Right atrium auricular region (tissue), 2 donors: ENCODE measurements at regions not wholly inside any gene's neighbourhood (a gene's known extent, or its start where the extent isn't known, plus 50 kb on each side); places are given as distances from the start of the nearest gene placed in this dataset.

ENCODE experiments used
- DNase-seq: peaks from one replicate; pipeline ENCODE4 v3.0.0-alpha.2; 2019; ENCODE audit warnings: low spot score
- H3K27ac ChIP-seq, 2 donors: fragments of 200-600 bp; sonication (generic); 1 replicate in 1 of 2; 2 replicates in 1 of 2; pipeline ENCODE4 v1.5.1; 2016 to 2019
- H3K27me3 ChIP-seq, 2 donors: fragments of 200-600 bp; sonication (generic); one replicate each; pipeline versions ENCODE4 v1.5.1 to v1.6.0; 2017 to 2019
- H3K36me3 ChIP-seq: fragments of 200-600 bp; sonication (generic); one replicate; pipeline ENCODE4 v1.5.1; 2016
- H3K4me1 ChIP-seq, 2 donors: fragments of 200-600 bp; sonication (generic); one replicate each; pipeline versions ENCODE4 v1.5.1 to v1.6.0; 2017 to 2019
- H3K4me3 ChIP-seq, 2 donors: fragments of 200-600 bp; sonication (generic); 1 replicate in 1 of 2; 2 replicates in 1 of 2; pipeline ENCODE4 v1.5.1; 2017 to 2019; ENCODE audit warnings: mild to moderate bottlenecking in 1 of 2, moderate library complexity in 1 of 2
- H3K9me3 ChIP-seq, 2 donors: fragments of 200-600 bp; sonication (generic); one replicate each; pipeline ENCODE4 v1.5.1; 2019
- CTCF ChIP-seq, 2 donors: fragments of 200-600 bp; sonication (generic); IDR thresholded peaks; one replicate each; pipeline ENCODE4 v1.5.1; 2019; ENCODE audit warnings: antibody characterized with exemption in 2 of 2

DNA sequence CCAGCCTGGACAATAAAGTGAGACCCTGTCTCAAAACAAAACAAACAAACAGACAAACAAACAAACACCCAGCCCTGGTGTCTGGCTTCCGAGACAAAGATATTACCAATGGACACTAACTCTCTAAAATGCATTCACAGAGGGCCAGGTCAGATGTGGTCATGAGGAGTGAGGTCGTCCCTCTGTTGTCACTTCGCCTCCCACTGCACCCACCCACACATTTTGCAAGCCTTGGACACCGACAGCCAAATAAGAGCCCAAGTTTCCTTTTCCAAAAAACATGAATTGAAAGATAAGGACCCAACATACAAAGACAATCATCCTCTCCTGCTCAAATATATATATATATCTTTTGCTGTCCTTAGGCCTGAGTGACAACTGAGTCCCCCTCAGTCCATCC is 319.9 kb downstream of the TSN start:
- Histone ChIP-seq H3K27me3 (no peaks in the 10 kb centered on the region), H3K4me3 (no peak overlapping the region), H3K4me1 (no peaks in the 10 kb centered on the region), H3K36me3 (no peaks in the 10 kb centered on the region), H3K9me3 (no peaks in the 10 kb centered on the region), H3K27ac (no peak overlapping the region)
- DNase-seq, result no peak
- no peak for TF ChIP-seq CTCF (IDR thresholded peaks at IDR 0.05)

DNA sequence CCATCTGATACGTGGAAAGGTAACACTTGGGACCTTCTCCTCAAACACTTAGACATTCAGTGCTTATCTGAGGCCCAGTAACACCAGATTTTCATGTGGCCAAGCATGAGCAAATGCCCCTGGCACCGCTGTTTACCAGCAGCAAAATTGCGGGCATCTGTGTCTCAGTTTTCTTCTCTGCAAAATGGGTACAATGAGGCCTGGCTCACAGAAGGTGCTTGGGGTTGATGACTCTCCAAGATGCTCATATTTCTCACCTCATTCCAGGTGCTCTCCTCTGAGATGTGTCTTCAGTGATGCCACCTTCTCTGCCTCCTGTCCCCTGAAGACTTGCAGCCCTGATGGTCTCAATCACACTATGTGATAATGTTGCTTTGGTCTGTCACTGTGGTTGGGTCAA is 321.7 kb downstream of the TSN start:
- no peaks in the 10 kb centered on the region for H3K4me1 ChIP-seq
- no peaks in the 10 kb centered on the region for H3K27me3 ChIP-seq
- no peak overlapping the region for H3K4me3 ChIP-seq
- H3K9me3 ChIP-seq, result no peaks in the 10 kb centered on the region
- H3K36me3 ChIP-seq, result no peaks in the 10 kb centered on the region
- H3K27ac ChIP-seq, result no peak overlapping the region
- DNase-seq, result no peak
- TF ChIP-seq CTCF (IDR thresholded peaks at IDR 0.05), result no peak

- no peak for TF ChIP-seq CTCF (IDR thresholded peaks at IDR 0.05)
- no peak for DNase-seq
- H3K27me3 ChIP-seq, result no peaks in the 10 kb centered on the region
- no peak overlapping the region for H3K4me3 ChIP-seq
- H3K36me3 ChIP-seq, result no peaks in the 10 kb centered on the region
- H3K9me3 ChIP-seq, result no peaks in the 10 kb centered on the region
- no peaks in the 10 kb centered on the region for H3K4me1 ChIP-seq
- H3K27ac ChIP-seq, result no peak overlapping the region
Measured at GRCh38 chr2:122077771-122078170, 322.3 kb downstream of the TSN start.

DNA sequence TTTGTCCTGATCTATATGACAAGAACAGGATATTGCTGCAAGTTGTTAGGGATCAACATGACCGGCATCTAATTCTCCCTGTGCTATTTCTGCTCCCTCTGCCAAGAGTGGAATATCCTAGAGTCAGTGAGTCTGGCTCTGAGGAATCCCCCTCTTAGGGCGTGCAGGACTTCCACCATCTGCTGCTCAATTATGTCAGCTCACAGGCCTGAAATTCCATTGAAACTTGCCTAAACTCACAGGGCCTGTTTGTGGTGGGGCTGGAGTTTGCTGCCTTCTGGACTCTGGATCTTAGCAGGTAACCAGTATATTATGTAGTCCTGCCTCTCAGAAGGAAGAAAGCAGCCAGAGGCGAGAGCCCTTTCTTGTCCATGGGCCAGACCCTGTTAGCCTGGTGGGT is 323.0 kb downstream of the TSN start:
- Histone ChIP-seq H3K27me3 (no peaks in the 10 kb centered on the region), H3K36me3 (no peaks in the 10 kb centered on the region), H3K4me3 (no peak overlapping the region), H3K27ac (no peak overlapping the region), H3K9me3 (no peaks in the 10 kb centered on the region), H3K4me1 (no peaks in the 10 kb centered on the region)
- no peak for DNase-seq
- TF ChIP-seq CTCF (IDR thresholded peaks at IDR 0.05), result no peak

GRCh38 chr2:122079844-122080243 is 324.4 kb downstream of the TSN start:
- H3K9me3 ChIP-seq, result no peaks in the 10 kb centered on the region
- TF ChIP-seq CTCF (IDR thresholded peaks at IDR 0.05), result no peak
- DNase-seq, result no peak
- no peaks in the 10 kb centered on the region for H3K4me1 ChIP-seq
- no peaks in the 10 kb centered on the region for H3K36me3 ChIP-seq
- H3K27me3 ChIP-seq, result no peaks in the 10 kb centered on the region
- no peak overlapping the region for H3K4me3 ChIP-seq
- no peak overlapping the region for H3K27ac ChIP-seq

- Histone ChIP-seq H3K27ac (no peak overlapping the region), H3K36me3 (no peaks in the 10 kb centered on the region), H3K27me3 (no peaks in the 10 kb centered on the region), H3K4me1 (no peaks in the 10 kb centered on the region), H3K9me3 (no peaks in the 10 kb centered on the region), H3K4me3 (no peak overlapping the region)
- no peak for TF ChIP-seq CTCF (IDR thresholded peaks at IDR 0.05)
- DNase-seq, result no peak
Measured at GRCh38 chr2:122080316-122080715, 324.9 kb downstream of the TSN start.
